CD4-positive, alpha-beta T cell treated with Interleukin-17A for 4 hours (primary cell): ENCODE measurements at regions not wholly inside any gene's neighbourhood (a gene's known extent, or its start where the extent isn't known, plus 50 kb on each side); places are given as distances from the start of the nearest gene placed in this dataset.

Source experiments
- DNase-seq: peaks from one replicate; pipeline ENCODE4 v3.0.0-alpha.2; 2020; ENCODE audit warnings: mixed read lengths

DNA sequence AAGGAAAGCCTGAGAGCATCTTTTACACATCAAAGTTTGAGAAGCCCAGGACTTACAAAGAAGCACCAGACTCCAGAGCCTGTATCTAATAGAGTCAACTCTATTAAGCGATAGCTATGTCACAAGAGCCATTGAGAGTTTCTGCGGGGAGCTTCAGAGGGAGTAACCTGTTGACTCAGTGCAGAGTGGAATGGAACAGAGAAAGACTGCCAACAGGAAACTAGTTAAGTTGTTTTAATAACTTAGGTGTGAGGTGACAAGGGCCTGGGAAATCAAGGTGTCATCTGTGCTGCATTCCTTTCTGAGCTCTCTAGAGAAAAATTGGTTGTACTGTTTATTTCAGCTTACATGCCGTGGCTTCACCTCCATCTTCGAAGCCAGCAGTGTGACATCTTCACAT lies 513.8 kb upstream of the POU3F3 start:
- DNase-seq: no peak

DNA sequence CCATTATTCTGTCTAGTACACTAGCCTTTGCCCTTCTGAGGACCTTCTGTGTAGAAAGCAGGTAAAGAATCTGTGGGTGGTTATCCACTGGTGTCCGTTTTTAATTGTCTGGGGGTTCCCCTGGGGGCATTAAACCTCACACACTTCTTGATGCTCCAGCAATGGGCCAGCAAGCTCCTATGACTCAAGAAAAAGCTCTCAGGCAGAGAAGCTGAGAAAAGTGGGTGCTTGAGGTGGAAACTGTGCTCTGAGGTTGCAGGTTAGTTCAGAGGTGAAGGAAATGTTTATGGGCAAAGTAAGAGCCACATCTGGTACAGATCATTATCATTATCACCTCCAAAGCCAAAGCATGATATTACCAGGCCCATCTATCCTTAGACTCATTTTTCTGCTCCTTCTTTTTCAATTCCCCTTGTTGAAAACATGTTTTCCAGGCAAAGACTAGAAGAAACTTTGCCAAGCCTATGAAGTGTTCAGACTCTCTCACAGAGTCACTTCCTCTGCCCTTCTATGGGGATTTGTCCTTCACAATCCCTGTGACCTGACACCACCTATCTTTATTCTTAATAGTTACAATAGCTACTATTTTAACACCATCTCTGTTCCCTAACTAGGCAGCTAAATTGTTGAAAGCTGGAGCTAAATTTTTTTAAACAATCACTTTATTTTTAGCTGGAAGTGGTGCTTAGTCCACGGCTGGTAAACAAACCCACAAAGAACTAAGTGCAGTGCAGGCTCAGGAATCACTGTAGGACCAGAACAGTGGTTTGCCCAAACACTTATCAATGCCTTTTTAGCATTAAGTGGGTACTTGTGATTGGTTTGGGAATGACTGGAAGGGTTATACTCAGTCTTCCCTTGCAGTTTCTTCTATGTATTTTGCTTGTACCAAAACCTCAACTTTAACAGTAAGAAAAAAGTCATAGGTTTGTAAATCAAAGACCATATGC lies 512.8 kb upstream of the POU3F3 start:
- DNase-seq: no peak

DNA sequence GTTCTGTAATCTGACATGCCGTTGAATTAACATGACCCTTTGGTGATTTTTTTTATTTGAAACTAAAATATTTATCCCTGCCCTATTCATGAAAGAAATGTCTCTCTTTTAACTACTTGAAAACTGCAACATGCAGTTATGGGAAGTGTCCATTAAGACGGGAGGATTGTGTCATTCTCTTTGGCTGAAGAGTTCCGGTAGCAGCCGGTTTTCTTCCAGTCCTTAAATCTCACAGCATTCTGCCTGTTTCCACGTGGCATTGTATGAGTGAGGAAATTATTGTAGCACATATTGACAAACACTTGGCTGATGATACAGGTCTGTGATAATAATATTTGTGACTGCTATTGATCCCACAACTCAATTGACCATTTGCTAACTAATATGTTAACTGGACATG lies 509.6 kb upstream of the POU3F3 start:
- DNase-seq: no peak

DNA sequence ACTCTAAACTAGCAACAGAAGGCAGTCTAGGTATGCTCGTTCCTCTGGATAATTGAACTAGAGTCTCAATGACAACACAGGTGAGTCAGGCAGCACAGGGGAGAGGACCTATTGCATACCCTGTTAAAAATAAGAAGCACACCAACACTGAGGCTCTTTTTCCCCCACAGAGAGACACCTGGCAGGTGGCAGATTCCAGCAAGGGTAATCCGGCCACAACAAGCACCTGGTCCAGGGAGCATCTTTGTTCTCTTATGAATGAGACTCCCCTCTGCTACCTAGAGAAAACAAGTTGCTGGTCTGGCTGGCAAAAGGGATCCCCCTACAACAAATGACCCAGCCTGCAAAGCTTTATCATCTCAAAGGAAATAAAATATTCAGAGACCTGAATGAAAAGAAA lies 508.9 kb upstream of the POU3F3 start:
- DNase-seq: no peak

DNA sequence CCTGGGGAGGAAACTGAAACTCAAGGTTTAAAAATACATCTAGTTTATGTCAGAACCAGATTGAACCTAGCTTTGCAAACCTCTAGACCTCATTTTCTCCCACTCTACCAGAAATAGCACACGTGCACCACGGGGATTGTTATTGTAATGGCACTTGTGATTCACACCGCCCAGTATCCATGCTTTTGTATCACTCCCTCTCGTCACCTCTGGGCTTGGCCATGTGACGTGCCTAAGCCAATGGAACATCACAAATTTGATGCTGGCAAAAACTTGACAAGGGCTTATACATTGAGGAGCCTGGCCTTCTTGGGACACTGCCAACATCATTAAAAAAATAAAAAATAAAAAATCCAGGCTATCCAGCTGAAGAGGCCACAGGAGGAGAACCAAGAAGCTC lies 495.8 kb upstream of the POU3F3 start:
- DNase-seq: no peak

DNA sequence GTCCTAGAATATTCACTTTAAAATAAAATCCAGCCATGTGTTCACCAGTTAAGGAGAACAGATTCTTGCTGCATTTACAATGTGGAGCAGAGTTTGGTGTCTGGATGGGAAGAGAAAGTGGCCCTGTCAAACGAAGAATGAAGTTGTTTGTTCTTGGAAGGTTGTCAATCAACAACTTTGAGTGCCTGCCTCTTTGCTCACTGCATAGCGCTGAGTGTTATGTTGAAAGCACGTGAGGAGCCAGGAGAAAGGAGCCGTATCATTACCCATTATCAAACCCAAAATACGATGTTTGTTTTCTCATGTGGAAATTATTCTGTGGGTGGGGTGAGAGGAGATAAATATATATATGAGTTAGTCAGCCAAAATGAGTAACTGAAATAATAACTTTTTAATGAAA lies 492.5 kb upstream of the POU3F3 start:
- DNase-seq: no peak

DNA sequence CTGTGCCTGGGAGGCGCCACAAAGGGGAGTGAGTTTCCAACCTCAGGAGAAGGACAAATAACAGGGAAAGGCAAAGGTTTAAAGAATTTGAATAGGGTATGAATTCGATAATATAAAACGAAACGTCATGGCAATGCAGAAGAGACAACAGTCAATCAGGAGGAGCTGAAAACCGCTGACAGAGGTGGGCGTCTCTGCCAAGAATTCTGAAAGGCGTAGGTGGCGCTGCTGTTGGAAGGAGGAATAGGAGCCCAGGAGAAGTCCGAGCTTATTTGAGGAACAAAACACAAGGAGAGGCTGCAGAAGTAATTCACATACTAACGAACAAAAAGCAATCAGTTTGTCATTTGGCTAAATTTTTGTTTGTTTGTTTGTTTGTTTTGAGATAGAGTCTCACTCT lies 485.8 kb upstream of the POU3F3 start:
- DNase-seq: no peak

DNA sequence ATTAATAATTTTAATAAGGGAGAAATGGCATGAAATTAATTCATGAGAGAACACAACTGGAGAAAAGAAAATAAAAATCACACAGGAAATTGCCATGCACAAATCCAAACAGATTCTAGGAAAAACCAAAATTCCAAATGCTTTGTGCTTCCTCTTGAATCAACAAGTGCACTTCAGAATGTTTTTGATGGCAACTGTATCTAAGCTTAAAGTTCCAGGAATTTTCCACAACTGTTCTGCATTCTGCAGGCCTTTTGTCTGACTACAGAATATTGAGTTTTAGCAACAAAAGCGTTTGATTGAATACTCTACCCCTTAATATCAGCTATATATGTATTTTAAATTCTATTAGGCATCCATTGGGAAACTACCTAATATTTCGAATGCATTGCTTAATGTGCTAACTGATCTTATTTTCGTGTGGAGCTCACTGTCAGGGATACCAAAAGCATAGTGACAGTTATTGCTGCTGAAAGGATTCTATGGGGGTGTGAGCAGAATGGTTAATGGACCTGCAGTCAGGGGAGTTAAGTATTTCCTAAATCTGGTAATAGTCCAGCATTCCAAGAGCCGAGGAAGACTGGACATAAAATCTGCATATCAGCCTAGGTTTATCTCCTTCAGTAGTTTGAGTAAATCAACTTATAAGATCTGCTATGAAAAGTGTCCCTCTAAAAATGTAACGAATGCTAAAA lies 482.7 kb upstream of the POU3F3 start:
- no peak for DNase-seq

DNA sequence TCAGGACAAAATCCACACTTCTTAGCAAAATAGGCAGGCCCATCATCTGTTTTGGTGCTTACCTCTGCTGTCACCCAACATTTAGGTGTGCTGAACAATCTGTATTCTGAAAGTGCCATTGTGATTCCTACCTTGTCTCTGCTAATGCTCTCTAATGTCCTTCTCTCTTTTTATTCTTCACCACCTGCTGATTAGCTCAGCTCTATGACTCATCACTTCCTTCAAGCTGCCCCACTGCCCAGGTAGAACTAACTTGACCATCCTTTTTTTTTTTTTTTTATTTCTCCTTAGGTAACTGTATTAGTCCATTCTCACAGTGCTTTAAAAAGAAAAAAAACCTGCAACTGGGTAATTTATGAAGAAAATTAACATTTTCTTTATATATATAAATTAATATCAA lies 478.7 kb upstream of the POU3F3 start:
- DNase-seq: no peak

DNA sequence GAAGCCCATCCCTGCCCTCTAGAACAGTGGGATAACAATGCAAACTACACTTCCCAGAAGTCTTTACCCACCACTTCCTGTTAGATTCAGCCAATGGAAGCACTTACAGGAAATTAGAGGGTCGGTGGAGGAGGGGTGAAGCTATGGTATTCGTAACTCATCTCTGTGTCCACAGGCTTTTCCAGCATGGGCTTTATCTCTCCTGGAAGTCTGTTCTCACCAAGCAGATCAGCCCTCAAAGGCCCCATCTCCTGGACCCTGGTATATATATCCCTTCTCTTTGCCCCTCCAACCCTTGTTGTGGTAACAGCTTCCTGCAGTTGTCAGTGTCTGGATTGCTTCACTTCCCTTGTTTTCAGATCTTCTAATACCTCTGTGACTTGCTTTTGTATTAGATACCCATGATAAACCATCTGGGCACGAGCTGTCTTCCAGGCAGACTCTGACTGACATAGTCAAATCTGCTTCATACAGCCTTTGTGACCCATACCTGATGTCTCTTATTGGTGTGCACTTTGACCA lies 475.0 kb upstream of the POU3F3 start:
- peak; percentile 33 for DNase-seq

DNA sequence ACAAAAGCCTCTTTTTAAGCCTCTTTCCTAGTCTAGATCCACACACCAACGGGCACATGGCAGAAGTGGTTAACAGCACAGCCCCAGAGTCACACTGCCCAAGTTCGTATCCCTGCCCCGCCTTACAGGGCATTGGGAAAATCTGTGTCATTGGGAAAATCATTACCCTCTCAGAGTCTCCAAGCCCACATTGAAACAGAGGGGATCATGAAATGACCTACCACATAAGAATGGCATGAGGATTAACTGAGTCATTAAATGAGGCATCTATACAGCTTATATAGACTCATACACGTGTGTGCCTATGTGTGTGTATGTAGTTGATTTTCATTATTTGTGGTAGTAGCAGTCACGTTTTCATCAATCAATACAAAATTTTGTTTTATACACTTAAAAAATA lies 469.0 kb upstream of the POU3F3 start:
- no peak for DNase-seq

DNA sequence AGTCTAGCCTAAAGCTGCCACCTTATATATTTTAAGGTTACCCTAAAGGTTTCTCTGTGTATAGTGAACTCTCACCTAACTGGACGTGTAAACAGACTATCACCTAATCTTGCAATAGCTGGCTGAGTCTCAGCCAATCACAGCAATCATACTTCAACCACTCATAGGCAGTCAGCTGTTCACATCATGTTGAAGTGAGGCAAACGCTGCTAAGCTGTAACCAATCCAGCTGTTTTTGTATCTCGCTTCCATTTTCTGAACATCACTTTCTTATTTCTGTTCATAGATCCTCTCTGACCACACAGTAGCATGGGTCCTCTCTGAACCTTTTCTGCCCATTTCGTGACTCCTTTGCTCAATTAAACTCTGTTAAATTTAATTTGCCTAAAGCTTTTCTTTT lies 468.2 kb upstream of the POU3F3 start:
- no peak for DNase-seq

DNA sequence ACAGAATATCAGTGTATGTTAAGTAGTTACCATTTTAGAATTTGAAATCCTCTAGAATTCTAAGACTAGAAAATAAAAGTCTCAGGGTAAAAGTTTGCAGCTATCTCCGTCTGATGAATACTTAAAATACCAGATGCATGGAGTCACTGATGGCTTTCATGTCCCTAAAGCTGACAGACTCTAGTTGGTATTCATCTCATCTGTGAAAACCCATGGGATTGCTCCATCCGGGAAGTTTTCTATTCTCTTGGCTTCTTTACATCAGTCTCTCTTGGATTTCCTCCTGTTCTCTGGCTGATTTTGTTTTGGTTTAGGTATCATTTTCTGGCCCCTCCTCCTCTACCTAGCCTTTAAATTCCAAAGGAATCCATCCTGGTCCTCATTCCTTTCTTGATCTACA lies 465.6 kb upstream of the POU3F3 start:
- DNase-seq: no peak

DNA sequence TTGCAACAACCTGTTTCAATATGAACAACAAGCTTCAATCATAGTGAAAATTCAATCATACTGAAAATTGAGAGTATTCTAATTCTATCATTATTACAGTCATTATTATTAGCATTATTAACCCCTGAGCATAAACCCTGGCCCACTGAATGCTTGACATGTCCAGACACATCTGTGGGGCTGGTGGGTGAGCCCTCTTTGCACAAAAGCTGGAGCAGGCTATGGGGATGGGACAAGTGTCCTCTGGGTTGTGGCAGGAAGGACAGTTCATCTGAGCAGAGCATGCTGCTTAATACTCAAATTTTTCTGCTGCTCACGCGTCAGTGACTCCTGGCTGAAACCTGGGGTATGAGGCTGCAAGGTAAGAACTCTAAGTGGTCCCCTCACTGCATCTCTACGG lies 451.1 kb upstream of the POU3F3 start:
- DNase-seq: no peak

DNA sequence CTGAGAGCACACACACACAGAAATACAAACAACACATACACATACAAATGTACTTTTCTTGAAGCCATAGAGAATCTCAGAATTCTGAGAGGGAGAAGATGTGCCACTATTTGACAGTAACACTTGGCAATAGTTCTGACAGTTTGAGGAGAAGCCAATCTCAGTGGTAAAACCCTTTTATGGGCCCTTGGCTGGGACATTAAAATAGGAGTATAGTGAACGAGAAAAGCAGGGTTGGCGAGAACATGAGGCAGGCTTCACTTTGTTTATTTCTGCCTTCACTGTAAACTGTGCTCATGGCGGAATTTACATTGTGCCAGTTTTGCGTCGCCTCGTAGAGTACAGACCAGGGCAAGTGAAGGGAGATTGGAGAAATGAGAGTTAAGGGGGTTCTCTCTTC lies 449.4 kb upstream of the POU3F3 start:
- DNase-seq: no peak

DNA sequence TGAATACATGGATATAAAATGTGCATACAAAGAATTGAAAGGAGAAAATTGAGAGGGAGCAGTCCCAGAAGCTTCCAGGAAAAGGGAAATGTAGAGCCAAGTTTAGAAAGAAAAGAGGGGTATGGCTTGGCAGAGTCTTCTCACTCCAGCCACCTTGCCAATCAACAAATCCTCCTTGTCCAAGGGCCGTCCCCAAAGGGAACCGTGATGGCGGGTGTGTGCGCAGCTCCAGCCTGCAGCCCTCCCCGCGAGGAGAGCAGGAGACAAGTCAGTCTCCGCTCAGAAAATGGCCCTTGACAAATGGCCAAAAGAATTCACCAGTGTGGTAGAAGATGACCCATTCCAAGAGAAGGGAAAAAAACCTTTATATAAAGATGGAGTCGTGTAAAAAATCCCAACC lies 448.3 kb upstream of the POU3F3 start:
- DNase-seq: no peak

DNA sequence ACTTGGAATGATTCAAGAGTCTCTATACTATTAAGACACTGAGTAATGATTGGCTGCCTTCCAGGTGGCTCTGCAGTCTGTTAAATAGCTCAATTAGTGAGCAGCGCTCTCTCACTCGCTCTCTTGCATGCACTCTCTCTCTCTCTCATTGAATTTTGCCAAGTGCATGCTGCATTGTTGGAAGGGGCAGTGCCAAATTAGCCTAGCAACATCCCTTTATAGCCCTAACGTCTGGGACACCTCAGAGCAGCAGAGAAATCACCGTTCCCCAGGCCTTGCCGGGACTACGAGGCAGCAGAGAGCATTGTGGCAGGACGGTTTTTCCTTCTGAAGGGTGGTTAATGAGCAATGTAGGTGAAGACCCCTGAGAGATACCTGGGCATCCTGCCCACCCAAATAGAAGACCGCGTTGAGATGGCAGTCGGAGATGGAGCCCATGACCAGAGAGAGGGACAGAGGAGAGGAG lies 447.6 kb upstream of the POU3F3 start:
- no peak for DNase-seq

DNA sequence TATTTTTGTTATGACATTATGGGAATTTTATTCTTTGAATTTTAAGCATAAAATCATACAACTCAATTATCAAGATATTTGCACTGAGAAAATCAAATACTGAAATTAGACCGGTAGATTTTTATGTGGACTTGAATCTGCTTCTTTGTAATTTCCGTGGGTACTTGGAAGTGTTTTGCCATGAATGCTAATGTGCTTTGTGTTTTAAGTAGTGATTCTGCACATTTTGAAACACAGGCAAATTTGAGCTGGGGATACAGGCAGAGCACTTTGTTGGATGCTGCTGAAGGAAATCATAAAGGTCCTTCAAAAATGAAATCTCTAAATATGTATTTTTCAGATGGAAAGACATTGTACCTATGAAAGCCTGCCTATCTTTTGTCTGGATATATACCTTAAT lies 446.3 kb upstream of the POU3F3 start:
- no peak for DNase-seq

DNA sequence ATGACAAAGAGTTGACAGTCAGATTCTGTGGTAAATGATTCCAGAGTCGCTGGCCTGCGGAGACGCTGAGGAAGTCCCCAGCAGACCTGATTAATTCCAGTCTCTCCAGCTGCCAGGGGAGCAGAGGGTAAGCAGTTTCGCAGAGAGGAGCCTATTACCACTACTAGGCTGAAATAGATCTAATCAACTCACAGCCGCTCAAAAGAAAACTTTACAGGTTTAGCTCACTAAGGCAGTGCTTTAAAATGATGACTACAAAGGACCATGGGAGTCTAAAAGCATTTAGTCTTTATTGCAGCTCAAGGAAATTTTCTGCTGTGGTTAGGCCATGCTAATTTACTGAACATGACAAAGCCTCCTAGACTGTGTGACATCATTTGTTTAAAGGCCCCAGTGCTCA lies 445.6 kb upstream of the POU3F3 start:
- DNase-seq: no peak

DNA sequence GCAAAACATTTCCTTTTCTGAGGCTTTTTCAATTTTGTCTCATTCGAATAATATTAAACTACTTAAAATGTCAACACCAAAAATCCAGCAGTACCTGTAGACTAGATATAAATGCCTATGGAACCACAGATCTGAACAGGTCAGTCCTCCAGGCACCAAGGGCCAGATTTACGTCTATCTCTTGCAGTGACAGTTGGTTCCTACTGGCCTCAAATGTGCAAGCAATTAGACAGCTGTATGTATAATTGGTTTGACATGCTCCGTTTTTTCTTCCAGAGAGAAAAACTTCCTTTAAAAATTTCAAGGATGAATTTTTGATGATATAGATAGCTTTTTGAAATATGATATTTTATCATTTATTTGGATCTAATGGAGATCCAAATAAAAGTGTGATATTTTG lies 443.8 kb upstream of the POU3F3 start:
- no peak for DNase-seq

DNA sequence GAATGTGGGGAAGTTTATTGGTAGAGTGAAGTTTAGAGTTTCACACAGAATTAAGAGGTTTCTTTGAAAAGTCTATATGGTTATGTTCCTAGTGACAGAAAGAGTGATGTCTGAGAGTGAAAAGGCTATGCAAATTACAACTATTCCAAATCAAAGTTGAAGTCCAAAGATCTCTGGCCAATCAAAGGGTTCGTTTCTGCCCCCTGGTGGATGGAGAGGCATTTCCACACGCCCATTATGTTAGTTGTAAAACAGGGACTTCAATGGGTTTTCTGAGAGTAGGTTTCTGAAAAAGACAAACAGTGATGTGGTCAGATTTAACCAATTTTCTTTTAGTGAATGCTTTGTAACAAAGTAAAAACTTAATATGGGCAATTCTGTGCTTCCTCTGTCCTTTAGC lies 441.5 kb upstream of the POU3F3 start:
- peak; percentile 7 for DNase-seq

DNA sequence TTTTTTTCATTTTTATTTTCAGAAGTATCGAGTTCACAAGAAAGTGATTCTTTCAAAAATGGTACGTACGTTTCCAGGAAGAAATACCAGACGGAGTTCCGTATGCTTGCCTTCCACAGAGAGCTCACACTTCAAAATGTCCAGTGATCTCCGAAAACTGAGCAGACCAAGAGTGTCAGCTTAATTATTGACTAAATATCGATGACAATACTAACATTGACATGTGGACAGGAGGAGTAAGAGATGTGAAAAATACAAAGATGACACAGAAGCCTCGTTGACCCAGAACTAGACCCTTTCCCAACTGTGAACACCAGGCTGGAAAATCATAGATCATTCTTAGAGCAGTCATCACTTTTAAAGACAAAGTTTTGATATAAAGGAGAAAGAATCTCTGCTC lies 440.0 kb upstream of the POU3F3 start:
- DNase-seq: no peak

DNA sequence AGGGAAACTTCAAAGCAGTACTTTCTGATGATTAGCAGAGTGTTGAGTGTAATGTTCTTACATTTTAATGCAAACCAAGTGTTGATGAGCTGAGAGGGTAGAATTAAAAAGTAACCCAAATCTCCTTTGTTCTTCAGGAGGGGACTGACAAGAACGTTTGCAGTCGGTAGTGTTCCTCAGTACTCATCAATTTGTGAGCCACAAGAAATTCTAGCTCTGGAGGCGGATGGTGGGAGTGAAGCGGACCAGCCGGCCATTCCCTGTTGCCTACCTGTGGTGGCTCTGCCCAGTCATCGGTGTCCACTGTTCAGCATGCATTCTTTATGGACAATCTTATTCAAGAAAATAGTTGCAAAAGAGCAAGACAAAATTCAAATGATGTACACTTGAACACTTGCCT lies 438.6 kb upstream of the POU3F3 start:
- DNase-seq: no peak

DNA sequence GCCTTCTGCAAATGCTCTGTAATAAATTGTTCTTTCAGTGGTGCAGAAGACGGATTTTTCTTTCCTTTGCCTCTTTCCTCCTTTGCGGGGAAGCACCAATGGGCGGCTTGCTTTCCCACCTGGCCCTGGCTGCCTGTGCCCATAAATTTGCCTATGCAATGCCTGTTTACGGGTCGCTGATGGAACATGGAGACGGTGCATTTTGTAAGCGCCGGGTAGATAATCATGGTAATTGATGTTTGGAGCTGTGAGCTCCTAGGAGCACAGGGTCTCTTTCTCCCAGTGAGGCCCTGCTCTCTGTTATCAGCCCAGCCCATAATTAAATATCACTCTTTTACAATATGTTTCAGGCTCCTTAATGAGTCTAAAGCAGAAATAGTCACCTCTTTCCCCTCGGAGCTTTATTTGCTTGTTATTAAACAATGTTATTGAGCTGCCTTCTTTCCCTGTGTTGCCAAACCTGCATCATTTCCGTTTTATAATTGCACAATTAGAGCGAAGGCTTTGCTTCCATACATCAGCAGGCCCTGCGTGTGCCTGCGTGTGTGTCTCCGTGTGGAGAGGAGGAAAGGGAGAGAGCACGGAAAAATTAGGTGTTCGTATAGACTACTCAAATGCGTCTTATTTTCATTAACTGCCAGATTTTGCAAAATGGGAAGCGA lies 437.4 kb upstream of the POU3F3 start:
- no peak for DNase-seq
